Keratinocyte (primary cell): ENCODE measurements at regions not wholly inside any gene's neighbourhood (a gene's known extent, or its start where the extent isn't known, plus 50 kb on each side); places are given as distances from the start of the nearest gene placed in this dataset.
"Not testable (repeated sequence)": the region's sequence is repeated elsewhere in the genome, so short reads cannot be mapped to it uniquely, and the experiment has no call there.

Experiments used
- DNase-seq: peaks from one replicate; pipeline ENCODE4 v3.0.0-alpha.2; 2011; ENCODE audit warnings: low read depth, missing footprints, low spot score
- FAIRE-seq: peaks from 2 replicates; lab custom pipeline; 2011; peaks lifted over from hg19 to GRCh38; lab: Jason Lieb, UNC
- H2AFZ ChIP-seq: 2 replicates; pipeline ENCODE4 v1.6.0; 2012; ENCODE audit warnings: low read length, control low read depth, inconsistent platforms; ENCODE audit not compliant: control insufficient read depth
- H3K27ac ChIP-seq: 2 replicates; pipeline ENCODE4 v1.5.1; 2011; ENCODE audit warnings: low read length; ENCODE audit not compliant: control insufficient read depth, insufficient read depth
- H3K27me3 ChIP-seq: 3 replicates; pipeline ENCODE4 v1.6.0; 2011; ENCODE audit warnings: low read length; ENCODE audit not compliant: control insufficient read depth, insufficient read depth; ENCODE audit errors: extremely low read depth
- H3K36me3 ChIP-seq, 2 experiments: 2 replicates in 1 of 2; 3 replicates in 1 of 2; pipeline ENCODE4 v1.5.1; 2011; ENCODE audit warnings: low read length in 2 of 2, mild to moderate bottlenecking in 1 of 2; ENCODE audit not compliant: control insufficient read depth in 2 of 2, insufficient read depth in 2 of 2; ENCODE audit errors: extremely low read depth in 1 of 2
- H3K4me1 ChIP-seq: 3 replicates; pipeline ENCODE4 v1.5.1; 2011; ENCODE audit warnings: low read length; ENCODE audit not compliant: control insufficient read depth, insufficient read depth; ENCODE audit errors: extremely low read depth
- H3K4me2 ChIP-seq: 3 replicates; pipeline ENCODE4 v1.6.0; 2011; ENCODE audit warnings: low read depth, low read length; ENCODE audit not compliant: control insufficient read depth, insufficient read depth; ENCODE audit errors: extremely low read depth
- H3K4me3 ChIP-seq, 3 experiments: fragments of 200-600 bp in 1 of 3; sonication (generic) in 1 of 3; 2 replicates in 2 of 3; 3 replicates in 1 of 3; pipeline ENCODE4 v1.5.1; 2011 to 2016; ENCODE audit warnings: low read length in 3 of 3, mild to moderate bottlenecking in 3 of 3, control low read depth in 2 of 3, inconsistent platforms in 1 of 3, low read depth in 1 of 3, mixed read lengths in 1 of 3, mixed run types in 1 of 3, moderate library complexity in 1 of 3; ENCODE audit not compliant: control insufficient read depth in 2 of 3, insufficient read depth in 2 of 3; ENCODE audit errors: extremely low read depth in 1 of 3
- H3K79me2 ChIP-seq: 2 replicates; pipeline ENCODE4 v1.6.0; 2012; ENCODE audit warnings: low read length; ENCODE audit not compliant: control insufficient read depth, insufficient read depth
- H3K9ac ChIP-seq: 3 replicates; pipeline ENCODE4 v1.6.0; 2011; ENCODE audit warnings: low read length; ENCODE audit not compliant: control insufficient read depth, insufficient read depth; ENCODE audit errors: extremely low read depth
- H3K9me1 ChIP-seq: 3 replicates; pipeline ENCODE4 v1.6.0; 2011; ENCODE audit warnings: low read length; ENCODE audit not compliant: control insufficient read depth, insufficient read depth; ENCODE audit errors: extremely low read depth
- H3K9me3 ChIP-seq: 2 replicates; pipeline ENCODE4 v1.5.1; 2012; ENCODE audit warnings: low read depth, low read length; ENCODE audit not compliant: control insufficient read depth
- H4K20me1 ChIP-seq: 3 replicates; pipeline ENCODE4 v1.6.0; 2011; ENCODE audit warnings: low read length; ENCODE audit not compliant: control insufficient read depth, insufficient read depth; ENCODE audit errors: extremely low read depth
- CTCF ChIP-seq, 3 experiments: IDR thresholded peaks in 1 of 3; conservative IDR thresholded peaks in 1 of 3; optimal IDR thresholded peaks in 1 of 3; 2 replicates in 2 of 3; 3 replicates in 1 of 3; pipeline versions ENCODE3 to v1.5.1; 2011; ENCODE audit warnings: low read length in 3 of 3, mild to moderate bottlenecking in 3 of 3, moderate library complexity in 2 of 3, control low read depth in 1 of 3, inconsistent platforms in 1 of 3; ENCODE audit not compliant: insufficient read depth in 2 of 3; ENCODE audit errors: extremely low read depth in 1 of 3
- EZH2 ChIP-seq: IDR thresholded peaks from one replicate; pipeline ENCODE4 v1.6.1; 2012; ENCODE audit warnings: inconsistent platforms, mild to moderate bottlenecking, low read length, moderate library complexity
- dilution Hi-C: fragments of 300-500 bp; cut with MboI; formaldehyde crosslinking; loops from one replicate; pipeline ENCODE4 v1.7.0; 2020; ENCODE audit warnings: low sequenced_read_pairs; ENCODE audit not compliant: extremely low pct_ligation_motif_present

DNA sequence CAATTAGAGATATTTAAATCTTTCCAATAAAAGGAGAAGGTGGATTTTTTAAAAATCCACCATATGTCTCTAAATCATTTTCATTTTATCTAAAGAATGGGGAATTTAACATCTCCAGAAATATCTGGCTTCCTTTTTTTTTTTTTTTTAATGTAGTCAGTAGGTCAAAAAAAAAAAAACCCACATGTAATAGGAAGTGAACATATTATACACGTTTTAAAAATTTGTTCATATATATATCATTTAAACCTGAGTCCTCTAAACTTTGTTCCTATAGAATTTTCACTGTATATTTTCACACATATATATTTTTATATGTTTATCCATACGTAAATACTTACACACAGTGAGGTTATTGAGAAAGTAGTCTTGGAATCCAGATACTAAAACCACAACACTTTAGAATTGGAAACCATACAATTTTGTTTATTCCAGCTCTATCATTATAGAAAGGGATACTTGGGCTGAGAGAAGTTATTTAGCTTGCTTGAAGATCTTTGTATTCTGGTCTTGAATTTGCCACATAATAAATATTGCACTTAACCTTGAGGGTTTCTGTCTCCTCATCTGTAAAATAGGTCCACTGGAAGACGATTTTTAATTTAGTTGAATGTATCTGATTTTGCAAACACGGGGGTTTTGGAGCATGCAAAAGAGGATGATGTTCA lies 62.1 kb upstream of the ZNF217 start:
- peak overlapping the region; percentile 88 for H3K27ac ChIP-seq
- TF ChIP-seq CTCF (optimal IDR thresholded peaks at IDR 0.05 in 1 of 3, IDR thresholded peaks at IDR 0.05 in 1 of 3, conservative IDR thresholded peaks at IDR 0.05 in 1 of 3; ENCODE audit: extremely low read depth in 1 of 3, insufficient read depth in 2 of 3, low read length in 3 of 3) (no peak), EZH2 (no peak)
- no peaks in the 10 kb centered on the region for H3K9me1 ChIP-seq
- no peaks in the 10 kb centered on the region for H3K36me3 ChIP-seq
- DNase-seq = no peak
- dilution Hi-C loops = no loop called here
- H3K4me1 ChIP-seq = peaks cover 60% of the 10 kb centered on the region
- H2AFZ ChIP-seq = peak overlapping the region; percentile 96
- no peaks in the 10 kb centered on the region for H3K27me3 ChIP-seq
- peak overlapping the region; percentile 94 for H3K4me2 ChIP-seq
- H3K79me2 ChIP-seq = no peaks in the 10 kb centered on the region
- FAIRE-seq = no peak
- no peaks in the 10 kb centered on the region for H4K20me1 ChIP-seq
- peak overlapping the region in 1 of 3 experiments; percentile 62 for H3K4me3 ChIP-seq
- H3K9ac ChIP-seq = peak overlapping the region; percentile 80
- H3K9me3 ChIP-seq = no peaks in the 10 kb centered on the region

GRCh38 chr20:53654932-53655624 lies 61.4 kb upstream of the ZNF217 start:
- no peaks in the 10 kb centered on the region for H3K9me1 ChIP-seq
- no peaks in the 10 kb centered on the region for H4K20me1 ChIP-seq
- FAIRE-seq (no peak), DNase-seq (no peak)
- no peaks in the 10 kb centered on the region for H3K9me3 ChIP-seq
- peak overlapping the region; percentile 88 for H3K27ac ChIP-seq
- peak overlapping the region; percentile 94 for H3K4me2 ChIP-seq
- TF ChIP-seq CTCF (optimal IDR thresholded peaks at IDR 0.05 in 1 of 3, IDR thresholded peaks at IDR 0.05 in 1 of 3, conservative IDR thresholded peaks at IDR 0.05 in 1 of 3; ENCODE audit: extremely low read depth in 1 of 3, insufficient read depth in 2 of 3, low read length in 3 of 3) (no peak), EZH2 (no peak)
- H3K4me1 ChIP-seq = peaks cover 53% of the 10 kb centered on the region
- no peaks in the 10 kb centered on the region for H3K27me3 ChIP-seq
- no peaks in the 10 kb centered on the region for H3K79me2 ChIP-seq
- H3K4me3 ChIP-seq = peak overlapping the region in 2 of 3 experiments; percentile 62
- H3K36me3 ChIP-seq = no peaks in the 10 kb centered on the region
- H3K9ac ChIP-seq = peak overlapping the region; percentile 80
- peak overlapping the region; percentile 96 for H2AFZ ChIP-seq
- dilution Hi-C loops = no loop called here

- peak overlapping the region; percentile 96 for H2AFZ ChIP-seq
- dilution Hi-C loops = not testable (repeated sequence)
These were observed 60.9 kb upstream of the ZNF217 start for GRCh38 chr20:53654521-53654920.

More at GRCh38 chr20:53654521-53654920, 60.9 kb upstream of the ZNF217 start:
- not testable (repeated sequence) for DNase-seq, H3K9me1 ChIP-seq, H3K36me3 ChIP-seq, H4K20me1 ChIP-seq, H3K79me2 ChIP-seq, H3K27me3 ChIP-seq, H3K9me3 ChIP-seq, FAIRE-seq
- H3K4me1 ChIP-seq = peaks cover 50% of the 10 kb centered on the region
- H3K4me2 ChIP-seq = peak overlapping the region; percentile 94
- H3K27ac ChIP-seq = peak overlapping the region; percentile 88
- H3K9ac ChIP-seq = peak overlapping the region; percentile 80
- peak overlapping the region in 1 of 3 experiments; percentile 62 for H3K4me3 ChIP-seq
